Tibial nerve (tissue), 3 donors: ENCODE measurements at regions not wholly inside any gene's neighbourhood (a gene's known extent, or its start where the extent isn't known, plus 50 kb on each side); places are given as distances from the start of the nearest gene placed in this dataset.

ENCODE experiments used
- POLR2A ChIP-seq, 2 donors: fragments of 450-650 bp; IDR thresholded peaks; one replicate each; pipeline ENCODE4 v1.6.1; 2017; ENCODE audit warnings: antibody characterized with exemption in 2 of 2, mild to moderate bottlenecking in 2 of 2, moderate library complexity in 2 of 2
- TF ChIP-seq, protein P1 (sequence below), 5 experiments: fragments of 200-600 bp in 3 of 5; fragments of 450-650 bp in 2 of 5; sonication (generic) in 3 of 5; IDR thresholded peaks; one replicate each; pipeline ENCODE4 v1.5.1; 2016 to 2019; ENCODE audit warnings: antibody characterized with exemption in 5 of 5, mild to moderate bottlenecking in 3 of 5, moderate library complexity in 2 of 5

DNA sequence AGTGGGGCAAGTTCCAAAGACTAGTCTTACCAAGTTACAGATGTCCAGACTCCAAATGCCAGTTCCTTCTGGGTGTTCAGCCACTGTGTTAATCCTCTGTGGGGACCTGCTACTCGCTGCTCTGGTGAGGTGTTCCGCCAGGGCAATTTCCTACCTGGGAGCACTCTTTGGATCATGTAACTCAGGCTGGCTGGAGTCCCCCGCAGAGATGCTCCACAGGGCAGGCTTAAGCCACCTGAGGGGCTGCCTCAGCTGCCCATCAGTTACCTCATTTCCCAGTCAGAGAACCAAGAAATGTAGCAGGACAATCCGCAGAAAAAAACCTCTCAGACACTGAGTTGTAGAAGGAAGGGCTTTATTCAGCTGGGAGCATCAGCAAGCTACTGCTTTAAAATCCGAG lies 133.8 kb downstream of the ZNF737 start:
- TF ChIP-seq, protein P1, sequence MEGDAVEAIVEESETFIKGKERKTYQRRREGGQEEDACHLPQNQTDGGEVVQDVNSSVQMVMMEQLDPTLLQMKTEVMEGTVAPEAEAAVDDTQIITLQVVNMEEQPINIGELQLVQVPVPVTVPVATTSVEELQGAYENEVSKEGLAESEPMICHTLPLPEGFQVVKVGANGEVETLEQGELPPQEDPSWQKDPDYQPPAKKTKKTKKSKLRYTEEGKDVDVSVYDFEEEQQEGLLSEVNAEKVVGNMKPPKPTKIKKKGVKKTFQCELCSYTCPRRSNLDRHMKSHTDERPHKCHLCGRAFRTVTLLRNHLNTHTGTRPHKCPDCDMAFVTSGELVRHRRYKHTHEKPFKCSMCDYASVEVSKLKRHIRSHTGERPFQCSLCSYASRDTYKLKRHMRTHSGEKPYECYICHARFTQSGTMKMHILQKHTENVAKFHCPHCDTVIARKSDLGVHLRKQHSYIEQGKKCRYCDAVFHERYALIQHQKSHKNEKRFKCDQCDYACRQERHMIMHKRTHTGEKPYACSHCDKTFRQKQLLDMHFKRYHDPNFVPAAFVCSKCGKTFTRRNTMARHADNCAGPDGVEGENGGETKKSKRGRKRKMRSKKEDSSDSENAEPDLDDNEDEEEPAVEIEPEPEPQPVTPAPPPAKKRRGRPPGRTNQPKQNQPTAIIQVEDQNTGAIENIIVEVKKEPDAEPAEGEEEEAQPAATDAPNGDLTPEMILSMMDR (IDR thresholded peaks at IDR 0.05) = no peak
- no peak for TF ChIP-seq POLR2A (IDR thresholded peaks at IDR 0.05)
